ENCODE measurements at regions not wholly inside any gene's neighbourhood (a gene's known extent, or its start where the extent isn't known, plus 50 kb on each side); places are given as distances from the start of the nearest gene placed in this dataset.

- H3K4me1 ChIP-seq (ENCODE audit: control insufficient read depth, insufficient read depth, low read length) = no peaks in the 10 kb centered on the region; the same call in 1 of the 2 replicates
- H3K27ac ChIP-seq (ENCODE audit: low read depth, low read length) = no peak overlapping the region
- no peaks in the 10 kb centered on the region for H3K36me3 ChIP-seq (ENCODE audit: control insufficient read depth, insufficient read depth, low read length)
- H3K9me3 ChIP-seq (ENCODE audit: control insufficient read depth, insufficient read depth, low read length) = peaks cover 6% of the 10 kb centered on the region; the same call in 1 of the 2 replicates
- no peak overlapping the region for H3K4me3 ChIP-seq (ENCODE audit: low read depth, low read length)
- no peak overlapping the region for H3K9ac ChIP-seq (ENCODE audit: low read depth, low read length)
- no peaks in the 10 kb centered on the region for H3K27me3 ChIP-seq (ENCODE audit: control insufficient read depth, insufficient read depth, low read length)
Observed at GRCh38 chr4:44848466-44848865, 122.1 kb upstream of the GNPDA2 start.

- Histone ChIP-seq H3K27ac (ENCODE audit: low read depth, low read length) (no peak overlapping the region), H3K4me1 (ENCODE audit: control insufficient read depth, insufficient read depth, low read length) (no peaks in the 10 kb centered on the region; the same call in 1 of the 2 replicates), H3K9ac (ENCODE audit: low read depth, low read length) (no peak overlapping the region), H3K36me3 (ENCODE audit: control insufficient read depth, insufficient read depth, low read length) (no peaks in the 10 kb centered on the region), H3K4me3 (ENCODE audit: low read depth, low read length) (no peak overlapping the region), H3K9me3 (ENCODE audit: control insufficient read depth, insufficient read depth, low read length) (no peaks in the 10 kb centered on the region), H3K27me3 (ENCODE audit: control insufficient read depth, insufficient read depth, low read length) (no peaks in the 10 kb centered on the region)
Observed at GRCh38 chr4:44845993-44846392, 119.6 kb upstream of the GNPDA2 start.

- Histone ChIP-seq H3K4me3 (ENCODE audit: low read depth, low read length) (no peak overlapping the region), H3K9ac (ENCODE audit: low read depth, low read length) (no peak overlapping the region), H3K27me3 (ENCODE audit: control insufficient read depth, insufficient read depth, low read length) (no peaks in the 10 kb centered on the region), H3K4me1 (ENCODE audit: control insufficient read depth, insufficient read depth, low read length) (no peaks in the 10 kb centered on the region; the same call in 1 of the 2 replicates), H3K36me3 (ENCODE audit: control insufficient read depth, insufficient read depth, low read length) (no peaks in the 10 kb centered on the region), H3K9me3 (ENCODE audit: control insufficient read depth, insufficient read depth, low read length) (no peaks in the 10 kb centered on the region), H3K27ac (ENCODE audit: low read depth, low read length) (no peak overlapping the region)
Observed at GRCh38 chr4:44845309-44845708, 119.0 kb upstream of the GNPDA2 start.

GRCh38 chr4:44842531-44842930, 116.2 kb upstream of the GNPDA2 start:
- no peaks in the 10 kb centered on the region for H3K36me3 ChIP-seq (ENCODE audit: control insufficient read depth, insufficient read depth, low read length)
- no peak overlapping the region for H3K27ac ChIP-seq (ENCODE audit: low read depth, low read length)
- no peak overlapping the region for H3K4me3 ChIP-seq (ENCODE audit: low read depth, low read length)
- H3K9me3 ChIP-seq (ENCODE audit: control insufficient read depth, insufficient read depth, low read length) = no peaks in the 10 kb centered on the region
- H3K27me3 ChIP-seq (ENCODE audit: control insufficient read depth, insufficient read depth, low read length) = no peaks in the 10 kb centered on the region
- no peaks in the 10 kb centered on the region; the same call in 1 of the 2 replicates for H3K4me1 ChIP-seq (ENCODE audit: control insufficient read depth, insufficient read depth, low read length)
- H3K9ac ChIP-seq (ENCODE audit: low read depth, low read length) = no peak overlapping the region

- H3K4me1 ChIP-seq (ENCODE audit: control insufficient read depth, insufficient read depth, low read length) = no peaks in the 10 kb centered on the region
- H3K27me3 ChIP-seq (ENCODE audit: control insufficient read depth, insufficient read depth, low read length) = no peaks in the 10 kb centered on the region
- no peak overlapping the region for H3K4me3 ChIP-seq (ENCODE audit: low read depth, low read length)
- H3K9me3 ChIP-seq (ENCODE audit: control insufficient read depth, insufficient read depth, low read length) = no peaks in the 10 kb centered on the region
- H3K9ac ChIP-seq (ENCODE audit: low read depth, low read length) = no peak overlapping the region
- H3K27ac ChIP-seq (ENCODE audit: low read depth, low read length) = no peak overlapping the region
- H3K36me3 ChIP-seq (ENCODE audit: control insufficient read depth, insufficient read depth, low read length) = no peaks in the 10 kb centered on the region
Observed at GRCh38 chr4:44817930-44818329, 91.6 kb upstream of the GNPDA2 start.

- H3K4me1 ChIP-seq (ENCODE audit: control insufficient read depth, insufficient read depth, low read length) = no peaks in the 10 kb centered on the region
- no peaks in the 10 kb centered on the region for H3K9me3 ChIP-seq (ENCODE audit: control insufficient read depth, insufficient read depth, low read length)
- no peaks in the 10 kb centered on the region for H3K36me3 ChIP-seq (ENCODE audit: control insufficient read depth, insufficient read depth, low read length)
Observed at GRCh38 chr4:44806071-44806470, 79.7 kb upstream of the GNPDA2 start.

GRCh38 chr4:44804301-44804700, 77.9 kb upstream of the GNPDA2 start:
- Histone ChIP-seq H3K4me1 (ENCODE audit: control insufficient read depth, insufficient read depth, low read length) (no peaks in the 10 kb centered on the region), H3K27ac (ENCODE audit: low read depth, low read length) (no peak overlapping the region), H3K9me3 (ENCODE audit: control insufficient read depth, insufficient read depth, low read length) (0 out of 2 replicates have a peak, but pooled peaks cover 3% of the 10 kb centered on the region), H3K9ac (ENCODE audit: low read depth, low read length) (no peak overlapping the region), H3K4me3 (ENCODE audit: low read depth, low read length) (no peak overlapping the region), H3K36me3 (ENCODE audit: control insufficient read depth, insufficient read depth, low read length) (no peaks in the 10 kb centered on the region), H3K27me3 (ENCODE audit: control insufficient read depth, insufficient read depth, low read length) (no peaks in the 10 kb centered on the region)

More at GRCh38 chr4:44806071-44806470, 79.7 kb upstream of the GNPDA2 start:
- H3K27ac ChIP-seq (ENCODE audit: low read depth, low read length) = no peak overlapping the region
- no peak overlapping the region for H3K4me3 ChIP-seq (ENCODE audit: low read depth, low read length)
- no peak overlapping the region for H3K9ac ChIP-seq (ENCODE audit: low read depth, low read length)
- no peaks in the 10 kb centered on the region for H3K27me3 ChIP-seq (ENCODE audit: control insufficient read depth, insufficient read depth, low read length)

- Histone ChIP-seq H3K9ac (ENCODE audit: low read depth, low read length) (no peak overlapping the region), H3K27me3 (ENCODE audit: control insufficient read depth, insufficient read depth, low read length) (no peaks in the 10 kb centered on the region), H3K4me3 (ENCODE audit: low read depth, low read length) (no peak overlapping the region), H3K4me1 (ENCODE audit: control insufficient read depth, insufficient read depth, low read length) (no peaks in the 10 kb centered on the region), H3K36me3 (ENCODE audit: control insufficient read depth, insufficient read depth, low read length) (no peaks in the 10 kb centered on the region), H3K27ac (ENCODE audit: low read depth, low read length) (no peak overlapping the region), H3K9me3 (ENCODE audit: control insufficient read depth, insufficient read depth, low read length) (peaks cover 20% of the 10 kb centered on the region)
Observed at GRCh38 chr4:44801384-44801783, 75.0 kb upstream of the GNPDA2 start.

GRCh38 chr4:44791831-44792230, 65.5 kb upstream of the GNPDA2 start:
- no peaks in the 10 kb centered on the region for H3K4me1 ChIP-seq (ENCODE audit: control insufficient read depth, insufficient read depth, low read length)
- no peak overlapping the region for H3K27ac ChIP-seq (ENCODE audit: low read depth, low read length)
- H3K9me3 ChIP-seq (ENCODE audit: control insufficient read depth, insufficient read depth, low read length) = peaks cover 24% of the 10 kb centered on the region
- no peak overlapping the region for H3K4me3 ChIP-seq (ENCODE audit: low read depth, low read length)
- no peaks in the 10 kb centered on the region for H3K27me3 ChIP-seq (ENCODE audit: control insufficient read depth, insufficient read depth, low read length)
- H3K9ac ChIP-seq (ENCODE audit: low read depth, low read length) = no peak overlapping the region
- no peaks in the 10 kb centered on the region for H3K36me3 ChIP-seq (ENCODE audit: control insufficient read depth, insufficient read depth, low read length)

- Histone ChIP-seq H3K27me3 (ENCODE audit: control insufficient read depth, insufficient read depth, low read length) (no peaks in the 10 kb centered on the region), H3K27ac (ENCODE audit: low read depth, low read length) (no peak overlapping the region), H3K9me3 (ENCODE audit: control insufficient read depth, insufficient read depth, low read length) (peaks cover 51% of the 10 kb centered on the region), H3K4me3 (ENCODE audit: low read depth, low read length) (no peak overlapping the region), H3K4me1 (ENCODE audit: control insufficient read depth, insufficient read depth, low read length) (no peaks in the 10 kb centered on the region), H3K36me3 (ENCODE audit: control insufficient read depth, insufficient read depth, low read length) (no peaks in the 10 kb centered on the region), H3K9ac (ENCODE audit: low read depth, low read length) (no peak overlapping the region)
Observed at GRCh38 chr4:44777115-44777514, 50.8 kb upstream of the GNPDA2 start.

All from HUES48 (cell line).